ENCODE measurements at regions not wholly inside any gene's neighbourhood (a gene's known extent, or its start where the extent isn't known, plus 50 kb on each side); places are given as distances from the start of the nearest gene placed in this dataset.

GRCh38 chrX:21126661-21127060 is 247.6 kb upstream of the CNKSR2 start:
- Mint-ChIP-seq H3K4me3 (ENCODE audit: unreplicated experiment) (no peak overlapping the region), H3K4me1 (ENCODE audit: unreplicated experiment) (no peaks in the 10 kb centered on the region), H3K27me3 (ENCODE audit: unreplicated experiment) (no peaks in the 10 kb centered on the region), H3K27ac (ENCODE audit: unreplicated experiment) (no peak overlapping the region), H3K9me3 (ENCODE audit: unreplicated experiment) (peaks cover 2% of the 10 kb centered on the region), H3K36me3 (ENCODE audit: unreplicated experiment) (no peaks in the 10 kb centered on the region)
- no peak for DNase-seq (ENCODE audit: extremely low spot score, unreplicated experiment)
- TF ChIP-seq, protein P1, sequence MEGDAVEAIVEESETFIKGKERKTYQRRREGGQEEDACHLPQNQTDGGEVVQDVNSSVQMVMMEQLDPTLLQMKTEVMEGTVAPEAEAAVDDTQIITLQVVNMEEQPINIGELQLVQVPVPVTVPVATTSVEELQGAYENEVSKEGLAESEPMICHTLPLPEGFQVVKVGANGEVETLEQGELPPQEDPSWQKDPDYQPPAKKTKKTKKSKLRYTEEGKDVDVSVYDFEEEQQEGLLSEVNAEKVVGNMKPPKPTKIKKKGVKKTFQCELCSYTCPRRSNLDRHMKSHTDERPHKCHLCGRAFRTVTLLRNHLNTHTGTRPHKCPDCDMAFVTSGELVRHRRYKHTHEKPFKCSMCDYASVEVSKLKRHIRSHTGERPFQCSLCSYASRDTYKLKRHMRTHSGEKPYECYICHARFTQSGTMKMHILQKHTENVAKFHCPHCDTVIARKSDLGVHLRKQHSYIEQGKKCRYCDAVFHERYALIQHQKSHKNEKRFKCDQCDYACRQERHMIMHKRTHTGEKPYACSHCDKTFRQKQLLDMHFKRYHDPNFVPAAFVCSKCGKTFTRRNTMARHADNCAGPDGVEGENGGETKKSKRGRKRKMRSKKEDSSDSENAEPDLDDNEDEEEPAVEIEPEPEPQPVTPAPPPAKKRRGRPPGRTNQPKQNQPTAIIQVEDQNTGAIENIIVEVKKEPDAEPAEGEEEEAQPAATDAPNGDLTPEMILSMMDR (IDR thresholded peaks at IDR 0.05) = no peak

DNA sequence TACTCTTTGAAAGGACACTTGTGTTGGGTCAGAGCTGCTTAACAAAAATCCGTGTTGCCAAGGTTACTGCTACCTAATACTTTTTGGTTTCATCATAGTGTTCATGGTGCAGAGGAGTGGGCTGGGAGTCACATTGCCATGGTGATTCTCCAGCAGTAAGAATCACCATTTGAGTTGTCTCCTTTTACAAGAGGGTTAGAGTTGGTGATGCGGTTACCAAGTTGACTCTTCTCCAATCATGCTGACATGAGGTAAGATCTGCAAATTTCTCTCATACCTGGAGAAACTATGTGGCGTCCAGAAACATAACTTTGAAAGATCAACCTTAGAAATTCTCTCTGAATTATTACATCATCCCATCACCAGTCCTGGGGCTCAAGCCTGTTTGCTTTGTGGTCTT is 242.9 kb upstream of the CNKSR2 start:
- Mint-ChIP-seq H3K9me3 (ENCODE audit: unreplicated experiment) (peaks cover 15% of the 10 kb centered on the region), H3K36me3 (ENCODE audit: unreplicated experiment) (no peaks in the 10 kb centered on the region), H3K4me1 (ENCODE audit: unreplicated experiment) (no peaks in the 10 kb centered on the region), H3K4me3 (ENCODE audit: unreplicated experiment) (no peak overlapping the region), H3K27me3 (ENCODE audit: unreplicated experiment) (no peaks in the 10 kb centered on the region), H3K27ac (ENCODE audit: unreplicated experiment) (no peak overlapping the region)
- no peak for DNase-seq (ENCODE audit: extremely low spot score, unreplicated experiment)
- TF ChIP-seq, protein P1 (IDR thresholded peaks at IDR 0.05) = no peak

GRCh38 chrX:21131786-21132185 is 242.4 kb upstream of the CNKSR2 start:
- no peaks in the 10 kb centered on the region for H3K4me1 Mint-ChIP-seq (ENCODE audit: unreplicated experiment)
- TF ChIP-seq, protein P1 (IDR thresholded peaks at IDR 0.05) = no peak
- DNase-seq (ENCODE audit: extremely low spot score, unreplicated experiment) = no peak
- H3K27me3 Mint-ChIP-seq (ENCODE audit: unreplicated experiment) = no peaks in the 10 kb centered on the region
- H3K27ac Mint-ChIP-seq (ENCODE audit: unreplicated experiment) = no peak overlapping the region
- H3K9me3 Mint-ChIP-seq (ENCODE audit: unreplicated experiment) = peaks cover 15% of the 10 kb centered on the region
- H3K4me3 Mint-ChIP-seq (ENCODE audit: unreplicated experiment) = no peak overlapping the region
- H3K36me3 Mint-ChIP-seq (ENCODE audit: unreplicated experiment) = no peaks in the 10 kb centered on the region

DNA sequence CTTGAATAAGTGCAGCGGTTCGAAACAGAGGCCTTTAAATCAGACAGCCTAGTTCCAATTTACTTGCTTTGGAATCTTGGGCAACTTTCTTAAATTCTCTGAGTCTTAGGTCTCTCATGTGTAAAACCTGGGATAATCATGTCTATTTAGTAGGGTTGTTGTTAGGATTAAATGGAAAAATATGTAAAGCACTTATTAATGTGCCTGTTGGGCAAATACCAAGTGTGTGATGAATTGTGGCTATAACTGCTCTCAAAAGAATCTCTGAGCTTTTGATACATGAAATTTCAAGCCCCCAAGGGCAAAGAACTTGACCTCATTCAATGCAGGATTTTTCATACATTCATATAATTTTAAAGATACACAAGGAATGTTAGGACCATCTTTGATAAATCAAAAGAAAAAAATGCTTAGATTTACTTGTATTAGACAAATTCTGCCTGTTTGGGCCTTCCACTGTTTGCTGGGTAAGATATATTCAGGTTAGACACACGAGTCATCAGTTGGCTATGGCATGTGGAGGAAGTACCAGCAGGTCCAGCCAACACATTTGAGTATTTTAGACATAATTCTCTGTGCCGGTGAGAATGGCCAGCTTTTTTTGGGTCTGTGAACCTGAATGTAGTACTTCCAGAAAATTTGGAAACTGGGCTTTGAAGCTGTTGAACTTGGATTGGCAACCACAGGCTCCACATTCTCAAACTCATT is 241.4 kb upstream of the CNKSR2 start:
- TF ChIP-seq, protein P1 (IDR thresholded peaks at IDR 0.05) = no peak
- Mint-ChIP-seq H3K9me3 (ENCODE audit: unreplicated experiment) (peaks cover 15% of the 10 kb centered on the region), H3K36me3 (ENCODE audit: unreplicated experiment) (no peaks in the 10 kb centered on the region), H3K27ac (ENCODE audit: unreplicated experiment) (no peak overlapping the region), H3K4me3 (ENCODE audit: unreplicated experiment) (no peak overlapping the region), H3K27me3 (ENCODE audit: unreplicated experiment) (no peaks in the 10 kb centered on the region), H3K4me1 (ENCODE audit: unreplicated experiment) (no peaks in the 10 kb centered on the region)
- no peak for DNase-seq (ENCODE audit: extremely low spot score, unreplicated experiment)

DNA sequence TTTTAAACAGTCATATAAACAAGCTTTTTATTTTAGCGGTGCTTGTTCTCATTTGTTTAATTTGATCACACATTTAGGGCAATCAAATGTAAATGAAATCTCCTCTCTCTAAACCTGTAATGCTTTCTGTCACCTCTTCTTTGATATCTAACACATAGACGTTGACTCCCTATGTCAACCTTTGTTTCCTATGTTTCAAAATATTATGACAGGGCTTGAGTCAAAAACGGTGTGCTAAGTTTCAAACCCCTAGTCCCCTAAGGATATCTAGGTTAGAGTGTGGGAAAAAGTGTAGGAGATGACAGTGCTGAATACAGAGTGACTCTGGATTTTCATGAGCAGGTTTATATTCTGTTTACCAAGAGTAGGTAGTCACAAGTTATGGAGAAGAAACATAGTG is 224.0 kb upstream of the CNKSR2 start:
- no peak for DNase-seq (ENCODE audit: extremely low spot score, unreplicated experiment)
- peaks cover 4% of the 10 kb centered on the region for H3K9me3 Mint-ChIP-seq (ENCODE audit: unreplicated experiment)
- H3K27me3 Mint-ChIP-seq (ENCODE audit: unreplicated experiment) = no peaks in the 10 kb centered on the region
- H3K4me3 Mint-ChIP-seq (ENCODE audit: unreplicated experiment) = no peak overlapping the region
- H3K4me1 Mint-ChIP-seq (ENCODE audit: unreplicated experiment) = peaks cover 11% of the 10 kb centered on the region
- no peak overlapping the region for H3K27ac Mint-ChIP-seq (ENCODE audit: unreplicated experiment)
- TF ChIP-seq, protein P1 (IDR thresholded peaks at IDR 0.05) = no peak
- H3K36me3 Mint-ChIP-seq (ENCODE audit: unreplicated experiment) = no peaks in the 10 kb centered on the region
